NCI-H2171 treated with DMSO at 0.1 percent for 48 hours (cell line): ENCODE measurements at regions not wholly inside any gene's neighbourhood (a gene's known extent, or its start where the extent isn't known, plus 50 kb on each side); places are given as distances from the start of the nearest gene placed in this dataset.
"Not testable (repeated sequence)": the region's sequence is repeated elsewhere in the genome, so short reads cannot be mapped to it uniquely, and the experiment has no call there.

ENCODE experiments used
- DNase-seq: peaks from one replicate; lab custom pipeline; 2025; lab: John Stamatoyannopoulos, UW

GRCh38 chr9:90464978-90465377 lies 177.6 kb downstream of the DIRAS2 start:
- peak; percentile 66 for DNase-seq

DNA sequence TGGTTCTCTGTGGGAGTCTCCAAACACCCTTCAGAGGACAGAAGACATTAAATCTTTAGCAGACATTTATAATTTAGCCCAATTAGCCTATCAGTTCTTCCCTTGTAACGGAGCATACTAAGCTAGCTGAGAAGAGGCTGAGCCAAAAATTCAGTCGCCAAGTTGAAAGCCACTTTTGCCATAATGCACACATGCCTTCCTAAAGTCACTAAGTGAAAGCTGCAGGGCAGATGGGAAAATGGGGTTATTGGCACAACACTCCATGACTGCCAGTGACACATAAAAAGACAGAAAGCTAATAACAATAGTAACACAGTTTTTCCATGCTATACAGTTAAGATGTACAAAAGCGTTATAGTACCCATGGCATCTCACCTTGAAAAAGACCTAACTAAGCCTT lies 176.2 kb downstream of the DIRAS2 start:
- DNase-seq = no peak

GRCh38 chr9:90469435-90469834 lies 173.2 kb downstream of the DIRAS2 start:
- no peak for DNase-seq

DNA sequence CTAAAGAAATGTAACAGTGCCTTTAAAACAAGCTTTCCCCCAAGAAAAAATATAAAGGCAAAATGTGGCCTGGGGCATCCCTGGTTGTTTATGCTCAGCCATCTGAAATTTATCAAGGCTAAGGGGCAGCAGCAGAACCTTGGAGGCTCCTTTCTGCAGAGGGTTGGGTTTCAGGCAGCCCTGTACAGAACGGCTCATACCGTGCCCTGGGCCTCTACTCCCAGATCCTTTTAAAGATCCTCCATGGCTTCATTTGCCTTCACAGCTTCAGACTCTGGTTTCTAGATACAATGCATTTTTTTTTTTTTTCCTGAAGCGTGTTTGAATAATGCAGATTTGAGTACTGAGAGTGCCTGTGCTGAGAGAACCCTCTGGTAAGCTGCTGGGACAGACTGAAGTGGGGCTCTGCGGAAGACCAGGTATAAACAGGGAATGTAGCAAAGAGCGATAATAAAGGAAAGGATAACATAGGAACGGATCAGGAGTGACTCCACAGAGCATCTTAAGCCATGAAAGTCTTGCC lies 172.7 kb downstream of the DIRAS2 start:
- no peak for DNase-seq

DNA sequence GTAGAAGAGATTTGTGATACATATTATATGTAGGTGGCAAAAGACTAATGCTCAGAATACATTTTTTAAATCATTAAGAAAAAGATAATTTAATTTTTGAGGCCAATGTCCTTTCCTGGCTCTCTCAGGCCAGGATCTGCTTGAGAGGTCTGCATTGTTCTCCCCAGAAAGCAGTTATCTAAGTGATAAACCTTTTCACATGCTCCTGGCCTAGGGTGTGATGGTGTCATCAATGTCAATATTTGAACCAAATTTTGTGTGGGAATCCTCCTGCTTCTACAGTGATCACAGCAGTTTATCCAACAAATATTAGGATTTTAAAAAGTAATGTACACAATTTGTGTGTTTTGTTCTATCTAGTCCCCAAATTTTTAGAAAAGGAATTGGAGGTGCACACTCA lies 166.6 kb downstream of the DIRAS2 start:
- no peak for DNase-seq

DNA sequence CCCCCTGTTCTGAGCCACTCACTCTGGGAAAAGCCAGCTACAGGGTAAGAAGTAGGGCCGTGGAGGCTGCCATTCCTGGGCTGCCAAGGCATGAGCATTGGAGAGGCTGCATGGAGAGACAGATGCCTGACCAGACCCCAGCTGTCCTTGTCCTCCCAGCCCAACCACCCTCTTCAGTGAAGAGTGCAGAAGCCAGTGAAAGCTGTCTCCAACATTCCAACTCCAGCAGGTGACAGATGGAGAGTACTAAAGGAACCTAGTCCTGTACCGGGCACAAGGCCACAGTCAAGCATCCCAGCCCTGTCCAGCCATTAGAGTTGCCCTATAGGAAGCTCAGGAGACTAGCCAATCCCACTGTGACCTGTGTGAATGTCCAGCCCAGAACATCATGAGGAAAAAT lies 165.1 kb downstream of the DIRAS2 start:
- no peak for DNase-seq

DNA sequence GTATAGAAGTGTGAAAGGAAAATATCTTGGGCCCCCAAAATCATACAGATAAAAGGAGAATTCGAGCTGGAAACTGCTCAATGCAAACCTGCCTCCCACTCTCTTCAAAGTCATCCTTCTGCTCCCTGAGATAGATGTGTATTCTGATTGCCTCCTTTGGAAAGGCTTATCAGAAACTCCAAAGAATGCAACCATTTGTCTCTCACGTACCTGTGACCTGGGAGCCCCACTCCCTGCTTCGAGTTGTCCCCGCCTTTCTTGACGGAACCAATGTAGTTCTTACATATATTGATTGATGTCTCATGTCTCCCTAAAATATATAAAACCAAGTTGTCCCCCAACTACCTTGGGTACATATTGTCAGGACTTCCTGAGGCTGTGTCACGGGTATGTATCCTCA lies 163.8 kb downstream of the DIRAS2 start:
- DNase-seq = no peak

- DNase-seq = no peak
These were observed 157.6 kb downstream of the DIRAS2 start for GRCh38 chr9:90485028-90485427.

GRCh38 chr9:90489066-90489465 lies 153.6 kb downstream of the DIRAS2 start:
- DNase-seq = no peak

- DNase-seq = no peak
These were observed 142.9 kb downstream of the DIRAS2 start for GRCh38 chr9:90499761-90500160.

DNA sequence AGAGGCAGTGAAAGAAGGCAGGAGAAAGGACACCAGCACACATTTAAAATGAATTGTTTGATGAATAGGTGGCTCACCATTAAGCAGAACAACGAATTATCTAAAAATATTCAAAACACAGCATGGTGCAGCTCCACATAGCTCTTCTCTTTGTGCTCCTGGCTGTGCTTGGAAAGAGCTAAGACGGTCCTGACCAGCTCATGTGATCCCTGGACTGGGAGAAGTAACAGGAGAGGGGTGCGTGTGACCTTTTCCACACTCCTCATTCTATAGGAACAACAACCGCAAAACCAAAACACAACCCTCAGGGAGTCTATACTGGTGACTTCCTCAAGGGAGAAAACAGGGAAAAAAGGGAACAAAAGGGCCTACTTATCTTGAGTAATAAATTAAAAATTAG lies 140.5 kb downstream of the DIRAS2 start:
- no peak for DNase-seq

GRCh38 chr9:90504486-90504885 lies 138.1 kb downstream of the DIRAS2 start:
- DNase-seq = no peak

GRCh38 chr9:90505695-90506094 lies 136.9 kb downstream of the DIRAS2 start:
- no peak for DNase-seq

DNA sequence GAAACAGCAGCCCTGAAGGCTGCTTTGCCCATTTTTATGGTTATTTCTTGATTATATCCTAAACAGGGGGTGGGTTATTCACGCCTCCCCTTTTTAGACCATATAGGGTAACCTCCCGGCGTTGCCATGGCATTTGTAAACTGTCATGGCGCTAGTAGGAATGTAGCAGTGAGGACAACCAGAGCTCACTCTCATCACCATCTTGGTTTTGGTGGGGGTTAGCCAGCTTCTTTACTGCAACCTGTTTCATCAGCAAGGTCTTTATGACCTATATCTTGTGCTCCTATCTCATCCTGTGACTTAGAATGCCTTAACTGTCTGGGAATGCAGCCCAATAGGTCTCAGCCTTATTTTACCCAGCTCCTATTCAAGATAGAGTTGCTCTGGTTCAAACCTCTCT lies 136.2 kb downstream of the DIRAS2 start:
- DNase-seq = not testable (repeated sequence)

DNA sequence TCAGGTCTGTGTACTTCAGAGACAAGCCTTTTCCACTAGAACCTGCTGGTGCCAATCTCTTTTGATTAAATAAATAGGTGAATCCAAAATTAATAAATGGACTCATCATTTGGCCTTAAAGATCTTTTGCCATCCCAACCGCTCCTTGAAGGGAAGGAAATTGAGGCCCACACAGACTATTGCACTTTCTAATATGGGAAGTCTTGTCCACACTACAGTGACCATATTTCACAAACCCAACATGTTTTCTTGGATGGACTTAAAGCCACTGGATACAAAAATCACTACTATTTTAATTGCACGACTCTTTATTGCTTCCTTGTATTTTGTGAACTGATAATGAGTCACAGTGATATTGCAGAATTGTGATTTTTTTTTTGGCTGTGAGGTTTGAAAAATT lies 135.0 kb downstream of the DIRAS2 start:
- no peak for DNase-seq

DNA sequence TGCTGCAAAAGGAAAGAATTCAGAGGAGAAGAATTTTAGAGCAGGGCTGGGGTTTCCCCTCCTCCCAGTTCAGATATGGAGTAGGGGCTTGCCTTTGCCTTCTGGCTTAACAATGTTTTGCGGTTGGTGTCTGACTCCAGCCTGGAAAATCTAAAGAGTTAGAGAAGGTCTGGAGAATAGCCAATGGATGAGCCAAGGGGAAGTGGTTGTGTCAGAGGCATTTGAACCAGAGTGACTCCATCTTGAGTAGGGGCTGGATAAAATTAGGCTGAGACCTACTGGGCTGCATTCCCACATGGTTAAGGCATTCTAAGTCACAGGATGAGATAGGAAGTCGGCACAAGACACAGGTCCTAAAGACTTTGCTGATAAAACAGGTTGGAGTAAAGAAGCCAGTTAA lies 133.7 kb downstream of the DIRAS2 start:
- DNase-seq = no peak

GRCh38 chr9:90511711-90512110 lies 130.9 kb downstream of the DIRAS2 start:
- DNase-seq = no peak

GRCh38 chr9:90514877-90515276 lies 127.7 kb downstream of the DIRAS2 start:
- DNase-seq = no peak

DNA sequence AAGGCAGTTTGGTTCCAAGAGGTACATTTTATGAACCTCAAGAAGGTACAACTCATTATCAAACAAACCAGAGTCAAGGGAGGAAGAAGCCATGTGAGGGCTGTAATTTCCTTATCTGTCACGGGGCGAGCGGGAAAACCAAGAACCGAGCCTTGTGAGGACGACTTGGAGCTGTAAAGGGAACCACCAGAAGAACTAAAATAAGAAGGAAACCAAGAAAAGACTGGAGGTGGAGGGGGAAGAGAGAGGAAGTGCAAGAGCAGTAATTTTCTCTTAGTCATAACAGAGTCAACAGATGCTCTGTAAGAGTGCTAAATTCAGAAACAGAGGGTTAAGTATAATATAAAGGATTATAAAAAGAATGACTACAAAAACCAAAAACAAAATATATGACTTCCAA lies 127.1 kb downstream of the DIRAS2 start:
- DNase-seq = no peak

DNA sequence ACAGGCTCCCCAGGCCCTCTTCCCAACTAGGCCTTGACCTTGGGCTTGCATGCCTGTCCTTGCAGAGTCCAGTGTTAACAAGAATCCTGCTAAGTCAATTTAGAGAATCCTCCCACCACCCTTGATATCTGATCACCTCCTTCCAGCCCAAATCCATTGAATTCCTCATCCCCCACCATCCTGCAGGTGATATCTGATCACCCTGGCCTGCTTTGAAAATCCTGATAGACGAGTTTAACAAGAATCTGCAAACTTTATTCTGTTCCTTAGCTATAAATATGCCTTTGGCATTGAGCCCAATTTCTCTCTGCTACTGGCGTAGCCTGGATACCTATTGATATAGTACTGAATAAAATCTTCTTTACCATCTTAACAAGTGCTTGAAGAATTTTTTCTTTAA lies 125.5 kb downstream of the DIRAS2 start:
- no peak for DNase-seq

GRCh38 chr9:90521811-90522570 lies 120.6 kb downstream of the DIRAS2 start:
- DNase-seq = no peak

DNA sequence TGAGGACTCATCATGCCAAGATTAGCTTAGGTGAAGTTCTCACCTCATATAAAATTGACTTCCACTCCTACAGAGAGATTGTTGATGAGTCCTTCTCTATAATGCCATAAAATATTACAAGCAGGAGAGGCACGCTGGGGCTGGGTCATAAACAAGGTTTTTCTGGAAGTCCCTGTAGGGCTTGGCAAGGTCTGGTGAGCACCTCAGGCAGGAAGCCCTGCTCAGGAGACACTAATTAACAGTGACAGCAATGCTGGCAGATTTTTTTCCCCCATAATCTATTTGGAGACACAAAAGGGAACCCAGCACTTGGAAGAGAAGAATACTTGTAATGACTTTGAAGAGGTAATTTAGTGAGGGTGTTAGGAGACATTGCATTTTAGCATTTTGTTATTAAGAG lies 118.7 kb downstream of the DIRAS2 start:
- DNase-seq = no peak

DNA sequence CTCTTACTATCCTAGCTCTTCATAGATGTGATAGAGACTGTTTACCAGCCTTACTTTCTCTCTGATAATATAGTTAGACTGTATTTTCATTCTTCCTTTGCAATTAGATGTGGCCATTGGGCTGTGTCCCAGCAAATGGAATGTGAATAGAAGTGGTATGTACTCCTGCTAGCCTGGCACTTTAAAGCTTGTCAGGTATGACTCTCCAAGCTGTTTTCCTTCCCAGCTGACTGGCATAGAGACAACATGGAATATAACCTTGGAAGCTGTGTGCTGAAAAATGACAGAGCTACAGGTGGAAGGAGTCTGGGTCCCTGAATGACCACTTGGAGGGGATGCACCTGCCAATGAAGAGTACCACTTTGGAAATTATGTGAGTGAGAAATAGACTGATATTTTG lies 116.2 kb downstream of the DIRAS2 start:
- no peak for DNase-seq

DNA sequence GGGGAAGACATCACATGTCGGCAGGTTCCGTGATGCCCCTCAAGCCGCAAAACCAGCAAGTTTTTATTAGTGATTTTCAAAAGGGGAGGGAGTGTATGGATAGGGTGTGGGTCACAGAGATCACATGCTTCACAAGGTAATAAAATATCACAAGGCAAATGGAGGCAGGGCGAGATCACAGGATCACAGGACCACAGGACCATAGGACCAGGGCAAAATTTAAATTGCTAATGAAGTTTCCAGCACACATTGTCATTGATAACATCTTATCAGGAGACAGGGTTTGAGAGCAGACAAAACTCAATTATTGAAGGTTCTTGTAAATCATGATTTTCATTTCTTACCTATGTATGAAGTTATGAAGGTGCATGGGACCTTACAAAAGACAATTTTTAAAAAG lies 106.5 kb downstream of the DIRAS2 start:
- DNase-seq = not testable (repeated sequence)
